CD4-positive, alpha-beta T cell treated with Interleukin-4 for 1 hour (primary cell): ENCODE measurements at regions not wholly inside any gene's neighbourhood (a gene's known extent, or its start where the extent isn't known, plus 50 kb on each side); places are given as distances from the start of the nearest gene placed in this dataset.
"Not testable (repeated sequence)": the region's sequence is repeated elsewhere in the genome, so short reads cannot be mapped to it uniquely, and the experiment has no call there.

ENCODE experiments used
- DNase-seq, 2 donors: peaks; one replicate each; pipeline ENCODE4 v3.0.0-alpha.2; 2020 to 2022

DNA sequence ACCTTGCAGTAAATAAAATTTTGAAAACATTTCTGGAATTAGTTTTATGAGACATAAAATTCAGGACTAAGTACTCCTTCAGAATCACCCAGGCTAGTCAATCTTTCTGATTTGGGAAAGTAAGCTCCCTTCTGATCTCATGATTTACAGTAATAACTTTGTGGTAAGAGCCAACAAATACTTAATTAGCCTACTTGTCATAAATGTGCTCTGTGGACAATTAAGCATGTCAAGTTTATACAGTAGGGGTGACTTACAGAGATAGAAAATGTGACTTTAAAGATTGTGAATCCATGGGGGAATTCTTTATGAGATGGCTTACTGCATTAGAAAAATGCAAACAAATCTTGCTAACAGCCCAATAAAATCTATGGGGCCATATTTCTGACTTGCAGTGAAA lies 616.9 kb upstream of the GHITM start:
- no peak for DNase-seq

DNA sequence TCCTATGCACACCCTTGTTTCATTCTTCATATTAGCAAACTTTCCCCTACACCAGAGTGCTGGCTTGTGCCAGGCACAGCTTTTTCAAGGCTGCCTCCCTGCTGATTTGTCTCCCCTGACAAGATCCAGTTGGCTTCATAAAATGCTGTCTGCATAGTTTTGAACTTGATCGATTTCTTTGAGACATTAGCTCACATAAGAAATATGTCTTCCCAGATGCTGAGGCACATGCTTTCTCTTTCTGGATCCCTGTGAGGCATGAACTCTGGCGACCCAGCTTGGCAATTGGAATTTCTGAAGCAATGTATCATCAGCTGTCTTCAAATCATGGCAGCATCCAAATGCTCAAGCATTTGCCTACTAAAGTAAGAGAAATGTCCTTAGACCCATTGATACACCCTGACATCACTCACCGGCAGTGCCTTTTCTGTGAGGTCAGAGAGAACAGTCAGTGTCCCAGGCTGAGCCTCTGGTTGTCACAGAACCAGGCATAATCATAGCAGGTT lies 616.4 kb upstream of the GHITM start:
- no peak for DNase-seq

DNA sequence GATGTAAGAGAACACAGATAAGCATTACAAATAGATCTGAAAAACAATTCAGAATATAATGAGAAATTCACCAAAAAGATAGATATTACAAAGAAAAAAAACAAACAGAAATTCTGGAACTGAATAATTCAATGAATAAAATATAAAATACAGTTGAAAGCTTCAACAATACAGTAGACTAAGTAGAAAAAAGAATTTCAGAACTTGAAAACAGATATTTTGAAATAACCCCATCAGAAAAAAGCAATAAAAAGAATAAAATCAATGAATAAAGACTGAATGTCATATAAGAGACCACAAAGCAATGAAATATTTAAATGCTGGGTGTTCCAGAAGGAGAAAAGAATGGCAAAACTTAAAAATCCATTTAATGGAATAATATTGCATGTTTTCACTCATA lies 611.4 kb upstream of the GHITM start:
- no peak for DNase-seq

DNA sequence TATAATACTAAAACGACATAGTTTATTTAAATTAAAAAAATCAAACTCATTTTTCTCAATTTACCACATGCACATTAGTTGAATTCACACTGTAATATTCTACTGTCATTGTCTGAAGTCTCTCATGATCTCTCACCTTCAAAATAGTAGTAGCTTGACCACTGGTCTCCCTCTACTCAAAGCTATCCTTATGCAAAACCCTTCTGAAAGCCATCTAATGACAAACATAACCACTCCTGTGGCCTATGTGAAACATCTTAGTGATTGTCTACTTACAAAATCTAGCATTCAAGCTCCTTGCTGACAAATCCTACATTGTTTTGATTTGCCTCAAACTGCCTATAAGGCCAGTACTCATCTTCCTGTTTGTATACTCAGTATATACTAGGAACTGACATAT lies 606.0 kb upstream of the GHITM start:
- DNase-seq: no peak

DNA sequence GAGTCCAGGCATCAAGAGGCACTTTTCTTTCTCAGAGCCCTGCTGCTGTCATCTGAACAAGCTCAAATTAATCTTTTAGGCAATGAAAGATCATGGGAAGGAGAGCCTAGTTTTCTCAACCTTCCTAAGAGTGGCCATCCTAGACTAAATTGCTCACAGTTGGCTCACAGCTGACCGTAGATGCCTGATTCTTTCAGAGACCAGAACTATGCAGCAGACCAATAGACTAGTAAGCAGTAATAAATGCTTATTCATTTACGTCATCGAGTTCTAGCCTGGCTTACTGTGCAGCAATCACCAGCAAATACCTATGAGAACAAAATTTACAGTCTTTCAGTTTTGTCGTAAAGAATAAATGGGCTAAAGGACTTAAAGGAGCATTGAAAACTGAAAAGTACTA lies 602.9 kb upstream of the GHITM start:
- DNase-seq: no peak

DNA sequence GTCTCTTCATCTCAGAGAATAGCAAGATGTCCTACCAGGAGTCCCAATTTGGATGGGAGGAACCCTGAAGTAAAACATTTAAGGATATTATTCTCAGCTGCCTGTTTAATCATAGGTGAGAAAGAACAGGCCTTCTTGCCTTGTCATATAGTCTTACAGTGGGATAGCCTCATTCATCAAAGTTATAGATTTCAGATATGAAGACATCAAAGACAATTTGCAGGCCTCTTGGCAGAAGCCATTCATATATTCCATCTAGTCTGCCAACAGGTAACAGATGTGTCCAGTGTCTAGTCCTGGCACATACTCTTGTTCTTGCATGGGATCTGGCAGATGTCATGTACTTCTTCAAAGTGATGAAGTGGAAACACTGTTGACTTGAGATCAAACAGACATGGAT lies 601.3 kb upstream of the GHITM start:
- DNase-seq: no peak

DNA sequence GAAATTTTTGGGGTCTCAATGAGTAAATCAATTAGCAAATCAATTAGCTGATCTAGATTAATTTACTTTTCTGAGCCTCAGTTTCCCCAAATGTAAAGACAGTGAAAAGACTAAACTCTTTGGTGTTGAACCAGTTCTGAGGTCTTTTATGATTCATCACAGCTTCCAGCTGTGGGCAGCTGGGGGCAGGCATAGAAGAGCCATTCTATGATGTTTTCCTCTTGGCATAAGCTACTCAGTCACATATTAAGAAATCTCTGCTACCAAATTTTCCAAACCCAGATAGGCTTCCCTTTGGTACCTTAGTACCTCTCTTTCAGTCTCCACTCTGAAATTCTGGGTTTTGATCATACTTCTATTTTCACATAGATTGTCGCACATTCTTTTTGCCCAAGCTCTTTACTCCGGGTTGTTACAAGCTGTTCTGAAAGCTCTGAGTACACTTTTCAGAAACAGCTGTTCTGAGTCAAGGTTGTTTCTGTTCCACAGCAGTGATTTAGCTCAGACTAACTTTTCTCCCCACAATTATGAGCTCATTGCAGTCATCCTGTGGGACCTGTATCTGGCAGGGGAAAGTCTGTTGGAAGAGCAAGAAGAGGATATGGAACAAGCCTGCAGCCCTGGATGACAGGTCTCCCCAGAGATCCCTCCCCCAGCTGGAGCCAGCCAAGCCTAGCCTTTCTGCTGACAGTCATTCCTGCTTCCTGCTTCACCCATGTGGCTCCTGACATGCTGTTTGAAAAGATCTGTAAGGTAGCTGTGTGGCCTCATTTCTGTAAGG lies 599.6 kb upstream of the GHITM start:
- DNase-seq: no peak

DNA sequence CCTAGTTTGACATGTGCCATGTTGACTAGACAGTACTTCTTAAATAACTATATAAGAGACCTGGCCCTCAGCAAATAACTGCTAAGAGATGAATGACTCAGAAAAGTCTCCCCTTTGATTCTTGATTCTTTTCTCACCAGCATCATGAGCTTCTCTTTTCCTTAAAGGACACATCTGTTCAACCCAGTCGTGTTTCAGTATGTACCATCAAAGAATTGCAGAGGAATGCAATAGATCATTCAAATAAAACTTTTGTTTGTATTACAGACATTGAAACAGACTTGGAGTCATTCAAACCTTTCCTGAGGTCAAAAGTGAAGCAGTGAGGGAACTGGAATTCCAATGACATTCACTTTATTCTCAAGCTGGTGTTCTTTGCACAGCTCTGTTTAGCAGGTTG lies 598.3 kb upstream of the GHITM start:
- DNase-seq: no peak

DNA sequence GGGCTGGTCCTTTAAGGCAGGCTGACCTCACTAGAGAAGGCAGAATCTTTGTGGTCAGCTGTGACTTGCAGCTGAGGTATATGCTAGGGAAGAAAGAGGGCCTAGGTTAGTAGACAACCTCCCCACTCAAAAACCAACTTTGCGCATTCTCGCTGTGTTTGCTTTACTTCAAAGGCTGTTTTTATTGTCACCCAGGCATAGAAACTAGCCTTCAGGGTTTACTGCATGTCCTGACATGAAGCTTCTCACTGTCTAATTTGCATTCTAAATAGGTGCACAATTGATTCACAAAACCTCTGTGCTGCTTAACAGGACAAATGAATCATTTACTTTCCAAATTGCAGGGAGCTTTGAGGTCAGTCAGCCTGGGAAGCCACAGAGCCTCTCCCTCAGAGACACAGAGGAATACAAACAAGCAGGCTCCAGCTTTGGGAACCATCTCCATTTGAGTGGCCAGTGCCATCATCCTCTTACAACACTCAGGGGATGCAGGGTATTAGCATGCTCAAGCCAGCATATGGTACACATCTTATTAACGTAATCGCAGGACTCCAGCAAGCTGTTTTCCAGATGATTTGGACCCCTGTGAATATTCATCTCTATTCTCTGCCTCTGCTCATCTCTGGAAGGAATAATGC lies 596.4 kb upstream of the GHITM start:
- DNase-seq: no peak

DNA sequence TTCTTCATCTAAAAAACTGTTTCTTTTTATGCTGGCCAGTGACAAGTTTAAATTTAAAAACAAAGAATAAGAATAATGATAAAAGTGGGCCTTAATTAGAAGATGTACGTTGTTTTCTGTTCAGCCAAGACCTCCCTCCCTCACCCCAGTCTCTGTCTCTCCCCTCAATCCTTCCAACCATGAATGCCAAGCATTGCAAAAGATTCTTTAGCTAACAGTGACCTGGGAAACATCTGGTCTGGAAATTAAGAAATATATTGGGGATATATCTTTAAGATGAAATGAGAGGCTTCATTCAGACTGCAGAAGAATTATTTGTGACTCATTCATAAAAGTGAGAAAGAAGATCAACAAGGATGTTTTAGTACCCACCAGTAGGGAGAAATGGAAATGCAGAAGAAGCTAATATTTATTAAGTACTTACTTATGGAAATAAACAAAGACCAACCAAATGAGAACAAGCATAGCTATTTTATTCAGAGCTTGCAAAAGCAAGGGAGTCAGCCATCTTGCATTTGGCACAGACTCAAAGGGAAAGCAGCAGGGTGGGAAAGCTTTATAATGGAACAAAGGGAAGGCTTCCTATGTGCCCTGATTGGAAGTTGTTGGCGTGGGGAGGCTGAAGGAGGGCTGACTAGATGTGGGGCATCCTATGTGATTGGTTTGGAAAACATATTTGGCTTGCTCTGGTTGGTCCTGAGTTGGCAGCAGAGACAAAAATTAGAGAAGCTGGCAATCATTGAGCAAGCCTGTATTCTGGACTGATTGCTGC lies 595.4 kb upstream of the GHITM start:
- DNase-seq: no peak

DNA sequence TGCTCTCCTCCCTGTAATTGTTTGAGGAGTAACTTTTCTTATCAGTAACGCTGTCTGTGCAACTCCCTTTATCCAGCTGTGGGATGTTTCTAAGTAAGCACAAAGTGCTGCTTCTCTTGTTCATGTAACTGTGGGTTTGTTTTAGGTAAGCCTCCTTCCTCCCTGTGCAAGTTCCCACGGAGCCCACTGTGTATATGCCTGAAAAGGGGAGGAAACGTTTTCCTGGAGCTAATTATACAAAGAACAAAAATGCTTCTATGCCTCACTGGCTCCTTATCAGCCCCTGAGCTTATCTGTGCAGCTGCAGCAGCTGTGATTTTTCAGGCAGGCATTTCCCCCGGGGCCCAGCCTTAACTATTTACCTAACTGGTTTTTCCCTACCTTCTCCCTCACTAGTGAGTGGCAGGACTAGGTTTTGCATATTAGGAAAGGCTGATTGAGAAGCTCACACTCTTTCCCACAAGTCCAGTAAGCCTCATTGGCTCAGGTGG lies 593.4 kb upstream of the GHITM start:
- DNase-seq: no peak

DNA sequence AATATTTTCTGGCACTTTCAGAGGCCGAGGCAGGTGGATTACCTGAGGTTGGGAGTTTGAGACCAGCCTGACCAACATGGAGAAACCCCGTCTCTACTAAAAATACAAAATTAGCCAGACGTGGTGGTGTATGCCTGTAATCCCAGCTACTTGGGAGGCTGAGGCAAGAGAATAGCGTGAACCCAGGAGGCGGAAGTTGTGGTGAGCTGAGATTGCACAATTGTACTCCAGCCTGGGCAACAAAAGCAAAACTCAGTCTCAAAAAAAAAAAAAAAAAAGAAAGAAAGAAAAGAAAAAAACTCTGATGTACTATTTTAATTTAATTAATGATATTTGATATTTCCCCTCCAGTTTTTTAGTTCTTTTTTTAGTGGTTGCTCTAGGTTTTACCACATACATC lies 588.1 kb upstream of the GHITM start:
- not testable (repeated sequence) for DNase-seq

DNA sequence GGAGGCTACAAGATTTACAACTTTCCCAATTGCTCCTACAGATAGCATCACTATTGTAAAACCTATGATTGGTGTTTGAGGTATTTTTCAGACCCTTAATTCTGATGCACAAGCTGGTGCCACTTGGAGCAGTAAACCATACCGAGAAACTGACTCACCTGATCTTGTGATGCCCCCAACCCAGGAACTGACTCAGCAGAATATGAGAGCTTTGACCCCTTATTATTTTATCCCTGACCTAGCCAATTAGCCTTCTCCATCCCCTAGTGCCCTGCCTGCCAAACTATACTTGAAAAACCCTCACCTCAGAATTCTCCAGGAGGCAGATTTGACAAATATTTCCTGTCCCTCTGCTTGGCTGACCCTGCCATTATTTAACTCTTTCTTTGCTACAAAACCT lies 585.9 kb upstream of the GHITM start:
- no peak for DNase-seq

DNA sequence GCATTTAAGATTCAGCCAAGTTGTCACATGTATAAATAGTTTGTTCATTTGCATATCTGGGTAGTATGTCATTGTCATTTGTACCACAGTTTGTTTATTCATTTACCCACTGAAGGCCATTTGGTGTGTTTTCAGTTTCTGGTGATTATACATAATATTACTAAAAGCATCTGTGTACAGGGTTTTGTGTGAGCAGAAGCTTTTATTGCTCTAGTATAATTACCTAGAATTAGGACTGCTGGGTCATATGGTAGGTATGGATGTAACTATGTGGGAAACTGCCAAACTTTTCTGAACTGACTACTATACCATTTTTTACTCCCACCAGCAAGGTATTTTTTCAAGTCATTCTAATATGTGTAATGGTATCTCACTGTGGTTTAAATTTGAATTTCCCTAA lies 584.0 kb upstream of the GHITM start:
- no peak for DNase-seq

DNA sequence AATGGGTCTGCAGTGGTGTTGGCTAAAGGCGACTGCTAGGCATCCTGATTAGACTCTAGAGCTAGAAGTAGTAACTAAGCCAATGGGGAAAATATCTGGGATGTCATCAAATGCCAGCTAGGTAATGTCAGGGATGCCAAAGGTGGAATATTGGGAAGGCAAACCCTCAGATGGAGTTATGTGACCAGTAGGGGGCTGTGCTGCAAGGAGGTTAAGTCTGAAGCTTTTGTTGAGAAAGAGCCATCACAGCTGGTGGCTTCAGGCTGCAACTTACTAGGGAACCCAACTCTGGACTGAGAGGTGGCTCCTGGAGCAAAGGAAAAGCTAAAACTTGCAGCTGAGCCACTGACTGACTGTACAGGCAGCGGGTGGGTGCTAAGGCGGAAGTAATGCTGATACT lies 576.9 kb upstream of the GHITM start:
- no peak for DNase-seq

DNA sequence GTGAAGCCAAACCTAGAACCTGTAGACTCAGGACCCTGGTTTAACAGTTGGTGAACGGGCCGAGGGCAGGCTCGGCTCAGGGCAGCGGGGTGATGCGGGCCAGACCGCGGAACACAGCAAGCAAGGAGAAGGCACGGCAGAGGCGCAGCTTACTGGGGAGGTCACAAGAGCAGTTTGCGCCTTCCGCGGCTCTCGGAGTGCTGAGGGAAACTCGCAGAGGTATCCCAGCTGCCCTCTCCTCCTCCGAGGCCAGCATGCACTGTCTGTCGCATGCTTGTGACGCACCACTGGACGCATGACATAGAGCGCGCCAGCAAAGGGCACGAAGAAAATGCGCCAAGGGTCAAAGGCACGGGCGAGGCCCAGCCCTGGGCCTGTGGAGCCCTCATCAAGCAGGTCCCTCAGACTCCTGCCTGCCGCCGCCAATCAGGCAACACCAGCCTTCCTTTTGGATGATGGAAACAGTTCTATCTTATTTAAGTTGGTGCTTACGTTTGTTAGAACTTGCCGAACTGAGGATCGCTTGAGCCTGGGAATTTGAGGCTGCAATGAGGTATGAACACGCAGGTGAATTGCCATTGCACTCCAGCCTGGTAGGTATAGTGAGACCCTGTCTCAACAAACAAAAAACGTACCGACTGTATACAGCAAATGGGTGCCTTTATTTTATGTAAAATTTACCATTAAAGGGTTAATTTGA lies 574.3 kb upstream of the GHITM start:
- DNase-seq: no peak

DNA sequence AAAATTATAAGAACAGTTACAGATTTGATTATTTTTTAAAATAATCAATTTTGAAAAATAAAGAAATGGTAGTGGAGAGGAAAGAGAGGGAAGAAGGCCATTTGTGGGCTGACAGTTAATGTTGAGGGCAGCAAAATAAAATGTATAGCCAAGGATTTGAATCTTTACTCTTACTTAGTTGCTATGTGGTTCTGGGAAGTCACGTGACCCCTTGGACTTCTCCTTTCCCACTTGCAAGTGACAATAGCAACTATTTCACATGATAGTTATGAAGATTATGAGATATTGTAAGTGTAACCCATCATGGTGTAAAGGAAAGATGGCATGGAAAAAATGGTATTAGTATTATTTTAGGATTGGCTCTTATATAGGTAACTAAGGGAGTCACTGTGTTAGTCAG lies 567.3 kb upstream of the GHITM start:
- DNase-seq: no peak

DNA sequence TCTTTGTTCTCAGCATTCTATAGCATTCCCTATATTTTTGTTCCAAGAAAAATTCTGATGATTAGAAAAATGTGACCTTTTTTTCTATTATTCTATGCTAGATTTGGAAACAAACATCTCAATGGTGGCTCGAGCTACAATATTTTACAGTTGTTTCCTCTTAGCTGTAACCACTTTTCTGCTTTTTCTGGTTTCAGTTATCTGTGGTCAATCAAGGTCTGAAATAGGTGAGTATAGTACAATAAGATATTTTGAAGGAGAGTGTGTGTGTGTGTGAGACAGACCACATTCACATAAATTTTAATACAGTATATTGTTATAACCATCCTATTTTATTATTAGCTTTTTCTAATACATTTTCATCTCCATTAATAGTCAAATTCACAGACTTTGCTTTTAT lies 564.5 kb upstream of the GHITM start:
- DNase-seq: no peak

DNA sequence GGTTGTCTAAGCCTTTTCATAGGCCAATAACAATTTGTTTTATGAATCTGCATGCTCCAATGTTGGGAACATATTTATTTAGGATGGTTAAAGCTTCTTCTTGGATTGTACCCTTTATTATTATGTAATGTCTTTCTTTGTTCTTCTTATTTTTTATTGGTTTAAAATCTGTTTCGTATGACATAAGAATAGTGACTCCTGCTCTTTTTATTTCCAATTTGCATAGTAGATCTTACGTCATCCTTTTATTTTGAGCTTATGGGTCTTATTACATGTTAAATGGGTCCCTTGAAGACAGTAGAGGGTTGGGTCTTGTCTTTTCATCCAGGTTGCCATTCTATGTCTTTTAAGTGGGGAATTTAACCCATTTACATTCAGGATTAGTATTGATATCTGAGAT lies 561.9 kb upstream of the GHITM start:
- no peak for DNase-seq

DNA sequence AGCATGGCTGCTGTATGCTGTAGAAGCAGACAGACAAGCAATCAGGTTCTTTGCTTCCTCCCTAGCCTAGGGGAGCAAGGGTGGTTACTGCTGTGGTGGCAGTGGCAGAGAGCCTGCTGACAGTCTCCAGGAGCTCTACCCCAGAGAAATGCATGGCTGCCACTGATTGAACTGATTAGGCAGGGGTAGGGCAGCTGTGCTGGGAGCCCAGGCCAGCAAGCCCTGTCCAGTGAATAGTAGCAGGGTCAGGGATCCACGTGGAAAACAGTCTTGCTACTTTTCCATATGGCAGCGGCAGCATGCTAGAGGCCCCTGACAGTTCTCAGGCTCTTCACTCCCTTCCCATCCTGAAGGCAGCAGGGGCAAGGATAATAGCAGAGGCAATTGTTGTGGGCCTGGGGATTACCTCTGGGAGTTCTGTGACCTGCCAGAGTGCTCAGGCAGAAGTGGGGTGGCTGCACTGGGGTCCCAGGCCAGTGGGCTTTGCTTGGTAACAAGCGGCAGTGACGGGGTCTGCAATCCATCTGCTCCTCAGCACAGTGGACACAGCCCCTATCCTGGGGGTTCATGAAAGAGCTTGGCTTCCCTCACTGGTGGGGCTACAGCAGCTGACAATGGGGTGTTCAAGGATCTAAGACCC lies 558.8 kb upstream of the GHITM start:
- DNase-seq: no peak

DNA sequence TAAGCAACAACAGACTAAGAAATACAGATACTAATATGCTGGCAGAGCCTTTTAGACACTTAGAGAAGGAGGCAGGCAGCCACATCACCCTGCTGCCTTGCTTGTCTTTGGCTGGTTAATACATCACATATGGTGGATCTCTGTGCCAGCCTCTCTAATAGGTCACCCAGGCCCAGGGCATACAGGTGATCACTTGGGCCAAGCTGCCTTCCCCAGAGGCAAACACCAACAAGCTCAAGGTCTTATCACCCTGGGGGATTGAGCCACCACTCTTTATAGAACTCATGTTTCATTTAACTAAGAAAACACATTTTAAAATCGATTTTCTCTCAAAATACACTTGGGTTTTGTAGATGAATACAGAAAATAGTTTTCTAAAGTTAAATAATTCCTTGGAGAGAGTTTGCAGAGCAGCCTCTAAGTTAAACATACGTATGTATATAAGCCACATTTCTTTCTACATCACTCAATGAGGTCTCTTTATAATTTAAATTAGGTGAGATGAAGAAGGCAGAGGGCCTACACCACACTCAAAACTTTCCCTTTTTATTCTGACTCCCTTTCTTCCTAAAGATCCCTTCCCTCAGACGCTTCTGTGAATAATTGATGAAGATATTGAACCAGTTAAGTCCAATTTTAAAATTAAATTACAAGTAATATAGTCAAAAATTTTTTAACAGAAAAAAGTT lies 556.8 kb upstream of the GHITM start:
- no peak for DNase-seq

DNA sequence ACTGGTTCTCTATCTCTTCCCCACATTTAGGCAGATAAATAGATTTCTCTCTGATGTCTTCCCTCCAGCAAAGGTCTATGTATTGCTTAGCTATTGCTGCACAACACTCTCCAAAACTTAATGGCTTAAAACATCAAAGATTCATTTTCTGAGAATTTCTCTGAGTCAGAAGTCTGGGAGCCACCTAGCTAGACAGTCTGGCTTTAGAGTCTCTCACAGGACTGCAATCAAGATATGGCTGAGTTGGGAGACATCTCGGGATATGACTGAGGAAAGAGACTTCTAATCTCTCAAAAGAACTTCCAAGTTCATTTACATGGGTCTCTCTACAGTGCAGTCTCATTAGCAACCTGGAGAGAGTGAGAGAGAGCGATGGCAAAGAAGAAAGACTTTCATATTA lies 553.6 kb upstream of the GHITM start:
- no peak for DNase-seq
